ENCODE measurements at regions not wholly inside any gene's neighbourhood (a gene's known extent, or its start where the extent isn't known, plus 50 kb on each side); places are given as distances from the start of the nearest gene placed in this dataset.

- no peak overlapping the region for H3K4me3 ChIP-seq
- H3K27me3 ChIP-seq (ENCODE audit: insufficient read depth in 3 of 3, low read length in 2 of 3) = no peaks in the 10 kb centered on the region
- WGBS, 3 donors = 29 to 38% (median 32%) methylated on average over 4 of the region's 4 CpGs
- no peak for ATAC-seq
- H3K9me3 ChIP-seq = no peaks in the 10 kb centered on the region
- TF ChIP-seq CTCF (IDR thresholded peaks at IDR 0.05) = no peak
- no peak overlapping the region for H3K27ac ChIP-seq
- H3K4me1 ChIP-seq = no peaks in the 10 kb centered on the region
- intact Hi-C loops (cut with DNase I) = no loop called here
- no peak for DNase-seq
- no peaks in the 10 kb centered on the region for H3K36me3 ChIP-seq (ENCODE audit: insufficient read depth in 1 of 2, low read depth in 1 of 2)
Observed at GRCh38 chr5:51286046-51286445, 97.2 kb upstream of the ISL1 start.

- Histone ChIP-seq H3K36me3 (ENCODE audit: insufficient read depth in 1 of 2, low read depth in 1 of 2) (no peaks in the 10 kb centered on the region), H3K27me3 (ENCODE audit: insufficient read depth in 3 of 3, low read length in 2 of 3) (no peaks in the 10 kb centered on the region), H3K4me1 (no peaks in the 10 kb centered on the region), H3K9me3 (no peaks in the 10 kb centered on the region), H3K27ac (no peak overlapping the region), H3K4me3 (no peak overlapping the region)
- 59 to 68% (median 64%) methylated on average over 2 of the region's 2 CpGs for WGBS, 3 donors
- intact Hi-C loops (cut with DNase I) = no loop called here
- DNase-seq = no peak
- ATAC-seq = no peak
- no peak for TF ChIP-seq CTCF (IDR thresholded peaks at IDR 0.05)
Observed at GRCh38 chr5:51302343-51302742, 80.9 kb upstream of the ISL1 start.

GRCh38 chr5:51326844-51327243 lies 56.4 kb upstream of the ISL1 start:
- no peaks in the 10 kb centered on the region for H3K4me1 ChIP-seq
- no peaks in the 10 kb centered on the region for H3K9me3 ChIP-seq
- intact Hi-C loops (cut with DNase I) = no loop called here
- no peaks in the 10 kb centered on the region for H3K27me3 ChIP-seq (ENCODE audit: insufficient read depth in 3 of 3, low read length in 2 of 3)
- H3K36me3 ChIP-seq (ENCODE audit: insufficient read depth in 1 of 2, low read depth in 1 of 2) = no peaks in the 10 kb centered on the region
- DNase-seq (no peak), ATAC-seq (no peak)
- H3K4me3 ChIP-seq = no peak overlapping the region
- 39 to 51% (median 46%) methylated on average over 1 of the region's 1 CpG for WGBS, 3 donors
- no peak overlapping the region for H3K27ac ChIP-seq
- TF ChIP-seq CTCF (IDR thresholded peaks at IDR 0.05) = no peak
